HG03558 (cell line): ENCODE measurements at regions not wholly inside any gene's neighbourhood (a gene's known extent, or its start where the extent isn't known, plus 50 kb on each side); places are given as distances from the start of the nearest gene placed in this dataset.
"Not testable (repeated sequence)": the region's sequence is repeated elsewhere in the genome, so short reads cannot be mapped to it uniquely, and the experiment has no call there.

ENCODE experiments used
- ATAC-seq: cut with Tn5 transposase; IDR thresholded peaks from one replicate; pipeline ENCODE4 v1.9.1; 2021; ENCODE audit warnings: moderate number of reproducible peaks; ENCODE audit not compliant: unreplicated experiment; ENCODE audit errors: extremely low read depth

DNA sequence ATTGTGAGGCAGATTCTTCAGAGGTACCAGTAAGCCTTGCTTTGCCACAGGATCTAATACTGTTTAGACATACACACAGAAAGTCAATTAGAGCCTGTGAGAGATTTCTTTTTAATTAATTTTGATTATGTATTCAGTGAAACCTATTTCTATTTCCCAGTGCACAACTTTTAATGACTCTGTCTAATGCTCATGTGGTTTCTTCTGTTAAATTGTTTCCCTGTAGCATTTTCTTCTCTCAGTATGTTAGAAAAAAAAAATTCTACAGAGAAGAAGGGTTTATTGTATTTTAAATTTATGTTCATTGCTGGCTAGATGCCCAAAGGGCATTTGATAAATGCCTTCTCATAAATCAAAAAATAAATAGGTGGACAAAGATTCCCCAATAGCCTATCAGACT, 293.7 kb downstream of the C6orf118 start:
- no peak for ATAC-seq

DNA sequence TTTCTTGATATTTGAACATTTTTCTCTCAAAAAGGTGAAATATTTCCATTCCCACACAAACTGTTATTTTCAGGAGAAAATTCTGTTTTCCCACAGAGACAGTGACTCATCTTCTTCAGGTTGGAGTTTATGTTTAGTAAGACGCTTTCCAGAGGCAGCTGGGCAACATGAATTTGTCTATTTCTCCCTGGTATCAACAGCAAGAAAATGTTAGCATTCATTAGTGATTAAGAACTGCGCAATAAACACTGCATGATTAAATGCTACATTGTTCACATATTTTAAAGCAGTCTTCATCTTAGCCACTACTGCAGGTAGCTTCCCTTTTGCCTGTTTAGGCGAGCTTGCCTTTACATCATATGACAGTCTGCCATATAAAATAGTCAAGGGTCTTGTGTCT, 295.7 kb downstream of the C6orf118 start:
- ATAC-seq = no peak

DNA sequence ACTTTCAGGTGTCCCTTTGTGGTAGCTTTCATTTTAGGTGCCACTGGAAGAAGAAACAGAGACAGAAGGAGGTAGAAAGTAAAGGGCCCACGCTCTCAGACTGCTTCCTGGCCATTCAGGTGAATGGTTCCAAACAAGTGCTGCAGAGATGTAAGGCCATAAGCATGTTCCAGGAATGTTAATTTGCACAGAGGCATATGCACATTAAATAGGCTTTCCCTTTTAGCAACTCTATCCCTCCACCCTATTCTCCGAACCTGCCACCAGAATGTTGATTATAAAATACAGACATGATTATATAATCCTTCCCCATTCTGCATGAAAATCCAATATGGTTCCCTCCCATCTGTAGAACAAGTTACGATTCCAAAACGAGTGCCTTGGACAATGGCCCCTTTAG, 297.2 kb downstream of the C6orf118 start:
- ATAC-seq = no peak

DNA sequence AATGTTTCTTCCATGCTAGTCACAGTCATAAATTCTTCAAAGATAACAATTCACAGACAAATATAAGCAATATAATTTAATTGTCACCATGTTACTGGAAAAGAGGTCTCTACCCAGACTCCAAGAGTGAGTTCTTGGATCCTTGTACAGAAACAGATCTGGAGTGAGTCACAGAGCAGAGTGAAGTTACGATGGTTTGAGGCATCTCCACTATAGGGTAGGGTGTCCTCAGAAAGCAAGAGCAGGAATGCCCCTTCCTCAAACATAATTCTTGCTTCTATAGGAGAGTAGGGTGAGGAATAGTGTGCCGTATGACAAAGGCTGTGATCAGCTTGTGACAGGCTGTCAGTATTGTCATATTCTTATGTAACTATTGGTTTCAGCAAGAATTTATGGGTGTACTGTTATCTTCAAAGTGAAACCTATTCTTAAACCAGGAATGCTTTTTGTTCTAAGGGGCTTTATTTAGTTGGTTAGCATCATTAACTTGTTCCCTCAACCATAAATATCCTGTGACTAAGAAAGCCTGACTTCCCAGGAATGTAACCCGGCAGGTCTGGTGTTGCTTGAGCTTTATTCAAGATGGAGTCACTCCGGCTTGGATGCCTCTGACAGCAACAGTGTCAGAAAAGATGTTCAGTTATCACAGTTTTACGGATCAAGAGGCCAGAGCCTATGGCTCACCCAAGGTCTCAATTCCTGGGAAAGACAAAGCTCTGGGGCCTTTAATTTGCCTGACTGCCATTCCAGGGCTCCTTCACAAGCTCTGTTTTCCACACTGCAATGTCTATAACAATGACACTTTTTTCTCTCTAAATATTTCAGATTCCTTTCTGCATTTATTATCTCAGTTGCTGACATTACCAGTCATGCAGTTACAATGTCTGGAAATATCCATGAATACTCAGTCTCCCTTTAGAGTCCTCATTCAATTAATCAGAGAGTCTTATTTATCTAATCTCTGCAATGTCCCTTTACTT, 298.6 kb downstream of the C6orf118 start:
- ATAC-seq = no peak

DNA sequence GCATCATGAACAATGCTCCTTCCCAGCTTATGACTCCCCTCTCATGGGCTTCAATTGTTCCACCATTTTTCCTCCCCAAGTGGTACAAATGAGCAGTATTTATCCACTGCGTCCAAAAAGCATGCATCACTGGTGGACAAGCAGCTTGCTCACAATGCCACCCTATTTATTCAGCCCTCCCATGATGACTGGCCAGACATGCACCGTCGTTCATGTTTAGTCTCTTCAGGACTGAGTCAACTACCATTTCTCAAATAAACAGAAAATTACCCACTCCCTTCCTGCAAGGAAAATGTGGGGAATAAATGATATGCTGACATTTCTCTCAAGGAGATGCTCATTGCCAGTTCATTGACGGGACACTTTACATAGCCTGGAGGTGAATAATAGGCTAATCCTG, 300.4 kb downstream of the C6orf118 start:
- no peak for ATAC-seq

DNA sequence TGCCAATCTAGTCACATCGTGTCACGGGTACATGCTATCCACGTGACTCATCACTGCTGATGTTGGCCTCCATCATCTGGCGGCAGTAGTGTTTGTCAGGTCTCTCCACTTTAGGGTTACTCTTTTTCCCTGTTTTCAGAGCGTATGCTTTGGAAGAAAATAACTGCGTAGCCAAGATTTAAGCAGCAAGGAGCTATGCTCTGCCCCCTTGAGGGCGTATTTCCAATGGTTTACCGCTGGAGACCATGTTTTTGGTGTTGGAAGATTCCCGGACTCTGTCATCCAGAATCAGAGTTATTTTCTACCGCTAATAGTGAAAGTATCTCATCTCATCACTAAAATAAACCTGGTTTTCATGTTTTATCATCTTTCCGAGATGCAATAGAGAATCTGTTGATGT, 306.5 kb downstream of the C6orf118 start:
- ATAC-seq = no peak

DNA sequence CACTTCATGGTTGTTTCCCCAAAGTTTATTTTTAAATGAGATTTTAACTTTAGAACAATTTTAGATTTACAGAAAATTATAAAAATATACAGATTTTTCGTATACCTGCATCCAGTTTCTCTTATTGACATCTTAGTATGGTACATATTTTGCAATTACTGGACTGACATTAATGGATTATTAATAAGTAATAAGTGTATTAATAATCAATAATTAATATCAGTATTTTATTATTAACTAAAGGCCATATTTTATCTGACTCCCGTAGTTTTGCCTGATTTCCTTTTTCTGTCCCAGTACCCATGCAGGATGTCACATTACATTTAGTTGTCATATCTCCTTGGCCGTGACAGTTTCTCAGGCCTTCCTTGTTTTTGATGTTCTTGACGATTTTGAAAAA, 307.0 kb downstream of the C6orf118 start:
- ATAC-seq = no peak

DNA sequence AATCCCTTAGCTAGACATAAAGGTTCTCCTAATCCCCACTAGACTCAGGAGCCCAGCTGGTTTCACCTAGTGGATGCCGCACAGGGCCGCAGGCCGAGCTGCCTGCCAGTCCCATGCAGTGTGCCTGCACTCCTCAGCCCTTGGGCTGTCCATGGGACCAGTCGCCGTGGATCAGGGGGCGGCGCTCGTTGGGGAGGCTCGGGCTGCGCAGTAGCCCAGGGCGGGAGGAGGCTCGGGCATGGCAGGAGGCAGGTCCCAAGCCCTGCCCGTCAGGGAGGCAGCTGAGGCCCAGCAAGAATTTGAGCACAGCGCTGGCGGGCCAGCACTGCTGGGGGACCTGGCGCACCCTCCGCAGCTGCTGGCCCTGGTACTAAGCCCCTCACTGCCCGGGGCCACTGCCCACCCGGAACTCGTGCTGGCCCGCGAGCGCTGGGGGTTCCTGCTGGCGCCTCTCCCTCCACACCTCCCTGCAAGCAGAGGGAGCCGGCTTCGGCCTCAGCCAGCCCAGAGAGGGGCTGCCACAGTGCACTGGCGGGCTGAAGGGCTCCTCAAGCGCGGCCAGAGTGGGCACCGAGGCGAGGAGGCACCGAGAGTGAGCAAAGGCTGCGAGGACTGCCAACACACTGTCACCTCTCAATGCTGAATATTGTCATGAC, 307.8 kb downstream of the C6orf118 start:
- ATAC-seq = no peak

DNA sequence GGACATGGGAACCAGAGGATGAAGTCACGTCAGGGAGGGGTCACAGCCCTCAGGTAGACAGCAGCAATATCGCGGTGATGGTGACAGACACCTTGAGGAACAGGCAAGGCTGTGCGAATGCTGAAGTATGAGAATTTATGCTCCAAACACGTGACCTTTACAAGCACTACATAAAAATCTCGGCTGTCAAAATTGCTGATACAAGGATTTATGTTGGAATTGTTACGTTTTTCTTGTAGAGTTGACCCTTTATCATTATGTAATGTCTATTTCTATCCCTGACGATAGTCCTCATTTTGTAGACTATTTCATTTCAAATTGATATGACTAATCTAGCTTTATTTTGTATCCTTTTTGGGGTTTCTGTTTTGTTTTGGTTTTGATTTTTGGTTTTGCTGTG, 311.1 kb downstream of the C6orf118 start:
- no peak for ATAC-seq

DNA sequence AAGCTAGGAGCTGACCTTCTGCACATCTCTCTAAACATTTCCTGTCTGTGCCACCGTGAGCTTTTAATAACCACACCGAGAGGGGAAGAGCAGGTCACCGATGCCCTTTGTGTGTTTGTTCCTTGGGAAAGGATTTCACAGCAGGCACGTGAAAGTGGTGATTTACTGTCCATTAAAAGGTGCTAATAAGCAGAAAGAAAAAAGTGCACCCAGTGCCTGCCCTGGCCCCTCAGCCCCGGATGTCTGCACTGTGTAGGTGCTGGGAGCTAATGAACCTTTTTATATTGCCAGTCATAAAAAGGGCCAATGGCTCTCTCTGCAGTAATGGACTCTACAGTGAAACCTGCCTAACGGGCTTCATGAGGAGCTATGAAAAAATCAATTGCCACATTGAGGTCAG, 312.6 kb downstream of the C6orf118 start:
- no peak for ATAC-seq

DNA sequence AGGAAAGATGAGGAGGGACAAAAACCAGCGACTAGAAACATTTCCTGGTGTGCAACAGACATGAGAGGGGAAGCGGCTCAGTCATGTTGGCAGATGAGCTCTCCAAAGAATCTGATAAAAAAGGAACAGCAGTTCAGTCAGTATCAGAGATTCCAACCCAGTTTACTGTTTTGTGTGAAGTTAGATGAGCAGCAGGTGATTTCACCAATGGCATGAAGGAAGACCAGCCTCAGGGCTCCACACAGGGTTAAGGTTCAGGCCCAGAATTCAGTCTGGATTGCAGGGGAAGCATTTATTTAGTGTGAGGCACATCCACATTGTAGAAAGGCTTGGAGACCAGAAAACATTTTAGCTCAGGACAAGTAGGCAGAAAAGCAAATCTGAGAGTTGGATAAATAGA, 317.8 kb downstream of the C6orf118 start:
- no peak for ATAC-seq

DNA sequence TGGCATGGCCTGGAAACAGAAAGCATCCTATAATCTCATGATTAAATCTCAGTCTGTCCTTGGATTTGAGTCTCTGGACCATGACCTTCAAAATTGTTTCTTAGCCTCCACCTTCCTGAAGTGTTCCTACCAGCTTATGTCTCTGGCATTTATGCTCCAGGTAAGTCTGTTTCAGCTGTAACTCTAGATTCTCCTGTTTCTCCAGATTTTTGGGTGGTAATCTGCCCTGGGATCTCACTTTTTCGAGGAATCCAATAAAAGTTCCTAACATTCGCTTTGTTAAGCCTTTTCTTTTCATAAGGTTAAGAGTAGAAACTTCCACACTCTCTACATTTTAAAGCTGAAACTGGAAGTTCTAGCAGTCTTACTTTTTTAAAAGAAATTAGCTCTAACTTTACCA, 318.5 kb downstream of the C6orf118 start:
- no peak for ATAC-seq

DNA sequence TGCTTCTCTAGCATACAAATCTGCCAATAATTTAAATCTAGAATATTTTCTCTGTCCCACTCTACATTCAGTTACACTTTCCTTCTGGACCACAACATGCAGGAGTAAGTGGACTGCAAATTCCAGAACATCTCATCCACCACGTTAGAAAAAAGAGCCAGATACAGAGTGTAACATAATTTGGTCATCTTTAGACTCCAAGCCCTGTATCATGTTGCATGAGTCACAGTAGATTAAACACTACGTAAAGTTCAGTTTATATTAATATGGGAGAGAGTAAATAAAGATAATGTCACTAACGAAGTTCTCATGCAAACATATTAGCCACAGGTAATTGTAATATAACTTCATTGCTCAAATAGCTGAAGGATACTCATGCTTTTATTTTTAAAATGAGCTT, 327.0 kb downstream of the C6orf118 start:
- no peak for ATAC-seq

DNA sequence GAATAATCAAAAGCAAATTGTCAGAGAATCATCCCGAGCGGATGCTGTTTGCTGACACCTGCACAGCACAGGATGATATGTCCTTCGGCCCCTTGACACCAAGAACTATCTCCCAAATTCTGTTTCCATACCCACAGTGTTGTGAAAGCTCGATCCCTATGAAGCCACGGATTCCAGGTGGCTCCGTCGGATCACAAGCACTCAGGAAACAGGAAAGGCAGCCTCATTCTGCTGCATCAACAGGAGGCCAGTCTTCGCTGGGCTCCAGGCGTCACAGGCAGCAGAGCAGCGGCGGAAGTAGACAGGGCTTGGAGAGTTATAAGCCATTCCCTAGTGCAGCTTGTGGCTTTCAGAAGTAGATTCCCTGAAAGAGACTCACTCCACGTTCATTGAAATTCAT, 342.3 kb downstream of the C6orf118 start:
- ATAC-seq = no peak

DNA sequence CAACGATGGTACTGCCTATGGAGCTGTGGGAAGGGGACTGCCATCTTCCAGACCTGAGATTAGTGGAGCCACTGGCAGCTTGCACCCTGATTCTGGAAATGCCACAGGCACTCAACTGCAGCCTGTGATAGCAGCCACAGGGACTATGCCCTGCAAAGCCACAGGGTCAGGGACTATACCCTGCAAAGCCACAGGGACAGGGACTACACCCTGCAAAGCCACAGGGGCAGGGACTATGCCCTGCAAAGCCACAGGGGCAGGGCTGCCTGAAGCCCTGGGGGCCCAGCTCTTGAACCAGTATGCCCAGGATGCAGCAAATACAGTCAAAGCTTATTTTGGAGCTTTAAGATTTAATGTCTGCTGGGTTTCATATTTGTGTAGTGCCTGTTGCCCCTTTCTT, 346.6 kb downstream of the C6orf118 start:
- no peak for ATAC-seq

DNA sequence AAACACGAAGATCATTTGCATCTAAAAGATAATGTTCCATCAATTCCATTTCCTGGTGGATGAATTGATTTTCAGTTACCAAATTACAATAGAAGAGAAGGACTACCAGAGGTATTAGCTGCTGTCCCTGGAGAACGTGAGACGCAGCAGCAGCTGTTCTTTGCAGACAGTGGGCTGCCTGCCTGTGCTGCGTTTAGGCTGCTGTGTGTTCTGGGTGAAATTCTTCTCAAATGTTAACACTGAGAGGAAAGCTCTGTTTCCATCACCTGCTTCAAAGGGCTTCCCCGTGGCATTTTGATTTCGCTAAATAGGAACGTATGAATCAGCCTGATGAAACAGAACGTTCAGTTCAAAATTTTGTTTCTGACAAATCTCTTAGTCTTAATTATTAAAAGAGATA, 362.2 kb downstream of the C6orf118 start:
- ATAC-seq = no peak

DNA sequence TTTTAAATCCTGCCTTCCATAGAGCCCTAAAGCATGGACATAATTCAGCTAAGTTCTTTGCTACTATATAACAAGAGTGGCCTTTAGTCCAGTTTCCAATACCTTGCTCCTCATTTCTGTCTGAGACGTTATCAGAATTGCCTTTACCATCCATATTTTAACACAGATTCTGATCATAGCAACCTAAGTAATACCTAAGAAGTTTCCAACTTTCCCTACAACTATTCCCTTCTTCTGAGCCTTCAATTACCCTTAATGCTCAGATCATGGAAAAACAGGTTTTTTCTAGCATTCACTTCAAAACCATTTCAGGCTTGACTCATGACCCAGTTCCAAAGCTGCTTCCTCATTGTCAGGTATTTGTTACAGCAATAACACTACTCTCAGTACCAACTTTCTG, 367.1 kb downstream of the C6orf118 start:
- no peak for ATAC-seq

DNA sequence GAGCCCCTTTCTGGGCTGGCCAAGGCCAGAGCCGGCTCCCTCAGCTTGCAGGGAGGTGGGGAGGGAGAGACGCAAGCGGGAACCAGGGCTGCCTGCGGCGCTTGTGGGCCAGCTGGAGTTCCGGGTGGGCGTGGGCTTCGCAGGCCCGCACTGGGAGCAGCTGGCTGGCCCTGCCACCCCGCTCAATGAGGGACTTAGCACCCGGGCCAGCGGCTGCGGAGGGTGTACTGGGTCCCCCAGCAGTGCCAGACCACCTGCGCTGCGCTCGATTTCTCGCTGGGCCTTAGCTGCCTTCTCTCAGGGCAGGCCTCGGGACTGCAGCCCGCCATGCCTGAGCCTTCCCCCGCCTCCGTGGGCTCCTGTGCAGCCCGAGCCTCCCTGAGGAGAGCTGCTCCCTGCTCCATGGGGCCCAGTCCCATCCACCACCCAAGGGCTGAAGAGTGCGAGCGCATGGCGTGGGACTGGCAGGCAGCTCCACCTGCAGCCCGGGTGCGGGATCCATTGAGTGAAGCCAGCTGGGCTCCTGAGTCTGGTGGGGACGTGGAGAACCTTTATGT, 376.1 kb downstream of the C6orf118 start:
- ATAC-seq = not testable (repeated sequence)

DNA sequence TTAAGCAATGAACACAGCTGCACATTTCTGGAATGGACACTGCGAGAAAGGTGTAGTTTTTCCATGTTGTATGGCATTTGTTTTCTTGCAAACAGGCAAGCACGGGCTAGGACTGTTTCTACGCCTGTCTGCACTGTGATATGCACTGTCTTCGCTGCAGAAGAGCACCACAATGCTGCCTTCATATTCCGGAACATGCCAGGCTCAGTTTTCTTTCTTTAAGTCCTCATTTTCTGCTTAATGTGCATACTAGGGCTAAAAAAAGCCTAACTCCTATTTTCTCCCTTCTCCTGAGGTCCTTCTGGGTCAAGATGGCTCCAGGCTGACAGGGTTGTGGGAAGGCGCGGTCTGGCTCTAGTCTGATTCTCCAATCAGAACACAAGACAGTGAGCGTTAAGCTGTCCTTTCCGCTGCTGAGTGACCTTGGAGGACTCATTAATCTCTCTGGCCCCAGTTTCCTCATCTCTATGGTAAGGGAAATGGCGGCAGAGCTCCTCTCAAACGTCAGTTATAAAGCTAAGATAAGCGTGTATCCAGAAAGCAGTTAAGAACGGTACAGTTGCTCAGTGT, 379.9 kb downstream of the C6orf118 start:
- ATAC-seq = no peak

DNA sequence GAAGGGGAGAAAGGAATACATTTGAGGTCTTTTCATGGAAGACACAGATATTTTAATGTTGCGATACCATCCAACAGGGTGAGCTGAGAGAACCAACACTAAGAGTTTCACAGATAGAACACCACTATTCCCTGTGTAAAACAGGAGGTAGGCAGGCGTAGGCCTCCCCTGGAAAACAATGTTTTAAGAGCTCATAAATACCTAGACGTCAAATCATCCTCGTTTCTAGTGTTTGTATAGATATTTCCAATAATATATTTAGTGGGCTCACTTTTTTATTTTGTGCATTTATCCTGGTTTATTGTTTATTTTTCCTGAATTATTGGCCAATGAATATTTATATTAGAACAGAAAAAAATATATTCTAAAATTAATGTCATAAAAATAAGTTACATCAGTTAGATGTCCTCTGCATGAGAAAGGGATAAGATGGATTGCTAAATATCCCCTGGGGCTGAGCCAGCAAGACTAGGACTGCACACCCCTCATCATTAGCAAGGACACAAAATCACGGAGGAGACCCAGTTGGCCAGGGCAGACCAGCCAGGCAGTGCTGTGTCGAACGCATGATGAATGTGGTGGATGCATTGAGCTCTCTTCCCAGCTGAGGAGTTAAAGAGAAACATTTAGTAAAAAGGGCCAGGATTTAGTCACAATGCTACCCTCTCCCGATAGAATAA, 380.5 kb downstream of the C6orf118 start:
- ATAC-seq = no peak
